ENCODE measurements at regions not wholly inside any gene's neighbourhood (a gene's known extent, or its start where the extent isn't known, plus 50 kb on each side); places are given as distances from the start of the nearest gene placed in this dataset.
A peak's percentile ranks its signal among the peaks of the same experiment; 100 is the strongest.

DNA sequence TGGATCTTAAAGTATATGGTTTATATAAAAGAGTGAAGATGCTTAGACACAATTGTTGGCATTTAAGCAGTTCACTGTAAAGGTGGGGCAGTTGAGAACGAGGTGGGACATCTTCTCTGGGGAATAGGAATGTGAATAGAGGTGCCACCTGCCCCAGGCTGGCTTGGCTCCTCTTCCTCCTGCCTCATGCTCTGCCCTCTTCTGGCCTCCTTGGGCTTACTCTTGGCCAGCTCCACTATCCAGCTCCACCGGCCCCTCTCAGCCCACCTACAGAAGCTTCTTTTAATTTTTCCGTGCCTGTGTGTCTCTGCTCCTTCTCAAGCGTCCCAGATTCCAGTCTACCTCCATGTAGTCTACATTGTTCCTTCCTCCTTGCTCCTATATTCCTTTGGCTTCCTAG lies 122.1 kb downstream of the NUF2 start:
- ATAC-seq (peak; percentile 66), DNase-seq (ENCODE audit: low spot score) (no peak)
- Mint-ChIP-seq H3K27ac (no peak overlapping the region), H3K36me3 (no peaks in the 10 kb centered on the region), H3K9me3 (peaks cover 5% of the 10 kb centered on the region; the same call in 1 of the 2 replicates), H3K4me3 (no peak overlapping the region), H3K4me1 (peaks cover 35% of the 10 kb centered on the region), H3K27me3 (ENCODE audit: low read depth) (no peaks in the 10 kb centered on the region)
- POLR2A ChIA-PET, result no interaction called here
- no peak for TF ChIP-seq ETV6 (CRISPR knock-in tag; IDR thresholded peaks at IDR 0.05)
- TF ChIP-seq NR3C1 (CRISPR knock-in tag; conservative IDR thresholded peaks at IDR 0.05; ENCODE audit: low read depth), result no peak
- TF ChIP-seq, protein P1, sequence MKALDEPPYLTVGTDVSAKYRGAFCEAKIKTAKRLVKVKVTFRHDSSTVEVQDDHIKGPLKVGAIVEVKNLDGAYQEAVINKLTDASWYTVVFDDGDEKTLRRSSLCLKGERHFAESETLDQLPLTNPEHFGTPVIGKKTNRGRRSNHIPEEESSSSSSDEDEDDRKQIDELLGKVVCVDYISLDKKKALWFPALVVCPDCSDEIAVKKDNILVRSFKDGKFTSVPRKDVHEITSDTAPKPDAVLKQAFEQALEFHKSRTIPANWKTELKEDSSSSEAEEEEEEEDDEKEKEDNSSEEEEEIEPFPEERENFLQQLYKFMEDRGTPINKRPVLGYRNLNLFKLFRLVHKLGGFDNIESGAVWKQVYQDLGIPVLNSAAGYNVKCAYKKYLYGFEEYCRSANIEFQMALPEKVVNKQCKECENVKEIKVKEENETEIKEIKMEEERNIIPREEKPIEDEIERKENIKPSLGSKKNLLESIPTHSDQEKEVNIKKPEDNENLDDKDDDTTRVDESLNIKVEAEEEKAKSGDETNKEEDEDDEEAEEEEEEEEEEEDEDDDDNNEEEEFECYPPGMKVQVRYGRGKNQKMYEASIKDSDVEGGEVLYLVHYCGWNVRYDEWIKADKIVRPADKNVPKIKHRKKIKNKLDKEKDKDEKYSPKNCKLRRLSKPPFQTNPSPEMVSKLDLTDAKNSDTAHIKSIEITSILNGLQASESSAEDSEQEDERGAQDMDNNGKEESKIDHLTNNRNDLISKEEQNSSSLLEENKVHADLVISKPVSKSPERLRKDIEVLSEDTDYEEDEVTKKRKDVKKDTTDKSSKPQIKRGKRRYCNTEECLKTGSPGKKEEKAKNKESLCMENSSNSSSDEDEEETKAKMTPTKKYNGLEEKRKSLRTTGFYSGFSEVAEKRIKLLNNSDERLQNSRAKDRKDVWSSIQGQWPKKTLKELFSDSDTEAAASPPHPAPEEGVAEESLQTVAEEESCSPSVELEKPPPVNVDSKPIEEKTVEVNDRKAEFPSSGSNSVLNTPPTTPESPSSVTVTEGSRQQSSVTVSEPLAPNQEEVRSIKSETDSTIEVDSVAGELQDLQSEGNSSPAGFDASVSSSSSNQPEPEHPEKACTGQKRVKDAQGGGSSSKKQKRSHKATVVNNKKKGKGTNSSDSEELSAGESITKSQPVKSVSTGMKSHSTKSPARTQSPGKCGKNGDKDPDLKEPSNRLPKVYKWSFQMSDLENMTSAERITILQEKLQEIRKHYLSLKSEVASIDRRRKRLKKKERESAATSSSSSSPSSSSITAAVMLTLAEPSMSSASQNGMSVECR (CRISPR knock-in tag; IDR thresholded peaks at IDR 0.05; ENCODE audit: borderline replicate concordance), result no peak
- TF ChIP-seq FOXP4 (CRISPR knock-in tag; IDR thresholded peaks at IDR 0.05), result no peak
- no peak for TF ChIP-seq NR2C2 (CRISPR knock-in tag; IDR thresholded peaks at IDR 0.05)
- TF ChIP-seq ZBTB43 (CRISPR knock-in tag; IDR thresholded peaks at IDR 0.05), result no peak
- TF ChIP-seq JAZF1 (CRISPR knock-in tag; IDR thresholded peaks at IDR 0.05), result no peak
- TF ChIP-seq GABPB1 (CRISPR knock-in tag; IDR thresholded peaks at IDR 0.05), result no peak
- no peak for TF ChIP-seq ZNF671 (CRISPR knock-in tag; IDR thresholded peaks at IDR 0.05)
- CTCF ChIA-PET, result interaction anchor here (0.7 kb wide), 1 partner anchor 29 kb away, joined by 3 read pairs; no protein-coding TSS in a partner anchor

GRCh38 chr1:163444665-163445064 lies 122.9 kb downstream of the NUF2 start:
- ChIA-PET POLR2A (no interaction called here), CTCF (no interaction called here)
- no peak for ATAC-seq
- Mint-ChIP-seq H3K9me3 (peaks cover 5% of the 10 kb centered on the region; the same call in 1 of the 2 replicates), H3K27ac (no peak overlapping the region), H3K27me3 (ENCODE audit: low read depth) (no peaks in the 10 kb centered on the region), H3K4me1 (peaks cover 33% of the 10 kb centered on the region), H3K4me3 (no peak overlapping the region), H3K36me3 (no peaks in the 10 kb centered on the region)
- no peak for DNase-seq (ENCODE audit: low spot score)
- no peak for TF ChIP-seq USF2 (CRISPR knock-in tag; IDR thresholded peaks at IDR 0.05)
- TF ChIP-seq, protein P2, sequence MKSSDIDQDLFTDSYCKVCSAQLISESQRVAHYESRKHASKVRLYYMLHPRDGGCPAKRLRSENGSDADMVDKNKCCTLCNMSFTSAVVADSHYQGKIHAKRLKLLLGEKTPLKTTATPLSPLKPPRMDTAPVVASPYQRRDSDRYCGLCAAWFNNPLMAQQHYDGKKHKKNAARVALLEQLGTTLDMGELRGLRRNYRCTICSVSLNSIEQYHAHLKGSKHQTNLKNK (CRISPR knock-in tag; IDR thresholded peaks at IDR 0.05), result no peak
- TF ChIP-seq ZNF671 (CRISPR knock-in tag; IDR thresholded peaks at IDR 0.05), result no peak
- TF ChIP-seq, protein P3, sequence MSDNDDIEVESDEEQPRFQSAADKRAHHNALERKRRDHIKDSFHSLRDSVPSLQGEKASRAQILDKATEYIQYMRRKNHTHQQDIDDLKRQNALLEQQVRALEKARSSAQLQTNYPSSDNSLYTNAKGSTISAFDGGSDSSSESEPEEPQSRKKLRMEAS (CRISPR knock-in tag; IDR thresholded peaks at IDR 0.05), result no peak
- TF ChIP-seq HMGXB4 (CRISPR knock-in tag; IDR thresholded peaks at IDR 0.05), result no peak
- TF ChIP-seq GABPB1 (CRISPR knock-in tag; IDR thresholded peaks at IDR 0.05), result no peak
- TF ChIP-seq ZNF317 (CRISPR knock-in tag; IDR thresholded peaks at IDR 0.05; ENCODE audit: borderline replicate concordance, low read depth), result no peak
- TF ChIP-seq IRF1 (CRISPR knock-in tag; IDR thresholded peaks at IDR 0.05), result no peak
- TF ChIP-seq, protein P4, sequence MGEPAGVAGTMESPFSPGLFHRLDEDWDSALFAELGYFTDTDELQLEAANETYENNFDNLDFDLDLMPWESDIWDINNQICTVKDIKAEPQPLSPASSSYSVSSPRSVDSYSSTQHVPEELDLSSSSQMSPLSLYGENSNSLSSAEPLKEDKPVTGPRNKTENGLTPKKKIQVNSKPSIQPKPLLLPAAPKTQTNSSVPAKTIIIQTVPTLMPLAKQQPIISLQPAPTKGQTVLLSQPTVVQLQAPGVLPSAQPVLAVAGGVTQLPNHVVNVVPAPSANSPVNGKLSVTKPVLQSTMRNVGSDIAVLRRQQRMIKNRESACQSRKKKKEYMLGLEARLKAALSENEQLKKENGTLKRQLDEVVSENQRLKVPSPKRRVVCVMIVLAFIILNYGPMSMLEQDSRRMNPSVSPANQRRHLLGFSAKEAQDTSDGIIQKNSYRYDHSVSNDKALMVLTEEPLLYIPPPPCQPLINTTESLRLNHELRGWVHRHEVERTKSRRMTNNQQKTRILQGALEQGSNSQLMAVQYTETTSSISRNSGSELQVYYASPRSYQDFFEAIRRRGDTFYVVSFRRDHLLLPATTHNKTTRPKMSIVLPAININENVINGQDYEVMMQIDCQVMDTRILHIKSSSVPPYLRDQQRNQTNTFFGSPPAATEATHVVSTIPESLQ (CRISPR knock-in tag; IDR thresholded peaks at IDR 0.05), result no peak
- TF ChIP-seq TEAD4 (CRISPR knock-in tag; IDR thresholded peaks at IDR 0.05), result no peak
- no peak for TF ChIP-seq ELF4 (CRISPR knock-in tag; IDR thresholded peaks at IDR 0.05; ENCODE audit: low read depth)
- TF ChIP-seq, protein P5, sequence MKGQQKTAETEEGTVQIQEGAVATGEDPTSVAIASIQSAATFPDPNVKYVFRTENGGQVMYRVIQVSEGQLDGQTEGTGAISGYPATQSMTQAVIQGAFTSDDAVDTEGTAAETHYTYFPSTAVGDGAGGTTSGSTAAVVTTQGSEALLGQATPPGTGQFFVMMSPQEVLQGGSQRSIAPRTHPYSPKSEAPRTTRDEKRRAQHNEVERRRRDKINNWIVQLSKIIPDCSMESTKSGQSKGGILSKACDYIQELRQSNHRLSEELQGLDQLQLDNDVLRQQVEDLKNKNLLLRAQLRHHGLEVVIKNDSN (CRISPR knock-in tag; IDR thresholded peaks at IDR 0.05), result no peak

Measured in WTC11 (cell line).